ENCODE measurements at regions not wholly inside any gene's neighbourhood (a gene's known extent, or its start where the extent isn't known, plus 50 kb on each side); places are given as distances from the start of the nearest gene placed in this dataset.

- intact Hi-C loops (cut with DNase I) = no loop called here
- H3K4me3 ChIP-seq = no peak overlapping the region
- H3K9me3 ChIP-seq (replicated peaks in 1 of 3) = no peaks in the 10 kb centered on the region
- no peaks in the 10 kb centered on the region for H3K27me3 ChIP-seq
- no peak for DNase-seq
- no peak overlapping the region for H3K27ac ChIP-seq
- WGBS, 4 donors = 89 to 93% (median 91%) methylated on average over 3 of the region's 3 CpGs
- no peak for TF ChIP-seq POLR2A (IDR thresholded peaks at IDR 0.05)
- TF ChIP-seq, protein P1, sequence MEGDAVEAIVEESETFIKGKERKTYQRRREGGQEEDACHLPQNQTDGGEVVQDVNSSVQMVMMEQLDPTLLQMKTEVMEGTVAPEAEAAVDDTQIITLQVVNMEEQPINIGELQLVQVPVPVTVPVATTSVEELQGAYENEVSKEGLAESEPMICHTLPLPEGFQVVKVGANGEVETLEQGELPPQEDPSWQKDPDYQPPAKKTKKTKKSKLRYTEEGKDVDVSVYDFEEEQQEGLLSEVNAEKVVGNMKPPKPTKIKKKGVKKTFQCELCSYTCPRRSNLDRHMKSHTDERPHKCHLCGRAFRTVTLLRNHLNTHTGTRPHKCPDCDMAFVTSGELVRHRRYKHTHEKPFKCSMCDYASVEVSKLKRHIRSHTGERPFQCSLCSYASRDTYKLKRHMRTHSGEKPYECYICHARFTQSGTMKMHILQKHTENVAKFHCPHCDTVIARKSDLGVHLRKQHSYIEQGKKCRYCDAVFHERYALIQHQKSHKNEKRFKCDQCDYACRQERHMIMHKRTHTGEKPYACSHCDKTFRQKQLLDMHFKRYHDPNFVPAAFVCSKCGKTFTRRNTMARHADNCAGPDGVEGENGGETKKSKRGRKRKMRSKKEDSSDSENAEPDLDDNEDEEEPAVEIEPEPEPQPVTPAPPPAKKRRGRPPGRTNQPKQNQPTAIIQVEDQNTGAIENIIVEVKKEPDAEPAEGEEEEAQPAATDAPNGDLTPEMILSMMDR (IDR thresholded peaks at IDR 0.05) = no peak
- no peaks in the 10 kb centered on the region for H3K36me3 ChIP-seq (replicated peaks in 1 of 2)
- H3K4me1 ChIP-seq (replicated peaks in 1 of 2) = no peaks in the 10 kb centered on the region
These were observed 469.5 kb downstream of the POM121L12 start for GRCh38 chr7:53504914-53505313.

DNA sequence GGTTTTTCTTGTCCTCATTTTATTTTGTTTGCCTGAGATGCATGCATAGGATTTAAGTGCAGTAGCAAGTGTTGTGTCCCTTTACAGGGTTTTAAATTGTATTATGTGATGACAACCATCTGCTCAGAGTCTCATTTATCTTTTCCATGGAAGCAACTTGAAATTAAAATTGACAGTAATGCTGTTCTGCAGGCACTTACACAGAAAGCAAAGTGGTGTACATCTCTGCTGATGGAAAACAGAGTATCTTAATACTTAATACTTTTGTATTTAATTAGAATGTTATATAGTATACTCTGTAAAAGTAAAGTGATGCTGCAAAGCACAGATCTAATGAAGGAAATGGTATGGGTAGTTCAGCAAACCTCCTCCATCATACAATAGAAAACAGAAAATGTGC is 482.9 kb downstream of the POM121L12 start:
- Histone ChIP-seq H3K27me3 (no peaks in the 10 kb centered on the region), H3K36me3 (replicated peaks in 1 of 2) (no peaks in the 10 kb centered on the region), H3K4me1 (replicated peaks in 1 of 2) (peaks cover 0 to 6% of the 10 kb centered on the region in 2 donors), H3K4me3 (no peak overlapping the region), H3K27ac (no peak overlapping the region), H3K9me3 (replicated peaks in 1 of 3) (no peaks in the 10 kb centered on the region)
- no peak for TF ChIP-seq POLR2A (IDR thresholded peaks at IDR 0.05)
- TF ChIP-seq, protein P1 (IDR thresholded peaks at IDR 0.05) = no peak
- intact Hi-C loops (cut with DNase I) = no loop called here
- no peak for DNase-seq

GRCh38 chr7:53520841-53521240 is 485.4 kb downstream of the POM121L12 start:
- no peak for TF ChIP-seq POLR2A (IDR thresholded peaks at IDR 0.05)
- TF ChIP-seq, protein P1 (IDR thresholded peaks at IDR 0.05) = no peak
- DNase-seq = no peak
- Histone ChIP-seq H3K27me3 (no peaks in the 10 kb centered on the region), H3K36me3 (replicated peaks in 1 of 2) (no peaks in the 10 kb centered on the region), H3K4me1 (replicated peaks in 1 of 2) (no peaks in the 10 kb centered on the region), H3K27ac (no peak overlapping the region), H3K4me3 (no peak overlapping the region), H3K9me3 (replicated peaks in 1 of 3) (no peaks in the 10 kb centered on the region)
- intact Hi-C loops (cut with DNase I) = no loop called here
- WGBS, 4 donors = 90 to 94% (median 92%) methylated on average over 5 of the region's 5 CpGs

DNA sequence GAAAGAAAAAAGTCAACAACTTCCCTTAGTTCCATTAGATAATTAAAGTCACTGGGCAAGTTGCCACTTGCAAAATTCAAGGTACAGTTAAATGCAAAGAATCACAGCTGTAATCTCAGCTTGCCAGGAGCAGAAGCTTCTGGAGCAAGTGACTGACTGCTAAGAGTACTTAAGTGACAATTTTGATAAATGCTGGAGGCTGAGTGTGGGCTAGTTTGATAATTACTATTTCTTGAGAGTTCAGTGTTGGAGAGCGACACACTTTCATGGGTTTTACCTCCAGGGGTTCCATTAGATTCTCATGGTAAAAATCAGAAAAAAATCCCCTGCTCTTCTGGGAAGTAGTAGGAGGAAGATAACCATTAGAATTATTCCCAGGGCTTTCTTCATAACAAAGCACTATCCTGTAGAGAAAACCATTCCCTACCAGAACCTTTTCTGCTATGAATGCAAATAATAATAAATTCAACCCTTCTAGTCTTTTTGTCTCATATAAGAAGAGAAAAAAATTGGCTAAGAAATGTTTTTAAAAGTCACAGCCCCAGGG is 486.3 kb downstream of the POM121L12 start:
- H3K27me3 ChIP-seq = no peaks in the 10 kb centered on the region
- H3K4me3 ChIP-seq = no peak overlapping the region
- intact Hi-C loops (cut with DNase I) = no loop called here
- no peaks in the 10 kb centered on the region for H3K4me1 ChIP-seq (replicated peaks in 1 of 2)
- 89 to 97% (median 91%) methylated on average over 1 of the region's 1 CpG for WGBS, 4 donors
- H3K36me3 ChIP-seq (replicated peaks in 1 of 2) = no peaks in the 10 kb centered on the region
- DNase-seq = no peak
- H3K9me3 ChIP-seq (replicated peaks in 1 of 3) = no peaks in the 10 kb centered on the region
- no peak overlapping the region for H3K27ac ChIP-seq
- TF ChIP-seq POLR2A (IDR thresholded peaks at IDR 0.05) = no peak
- TF ChIP-seq, protein P1 (IDR thresholded peaks at IDR 0.05) = no peak
